ENCODE measurements at regions not wholly inside any gene's neighbourhood (a gene's known extent, or its start where the extent isn't known, plus 50 kb on each side); places are given as distances from the start of the nearest gene placed in this dataset.

DNA sequence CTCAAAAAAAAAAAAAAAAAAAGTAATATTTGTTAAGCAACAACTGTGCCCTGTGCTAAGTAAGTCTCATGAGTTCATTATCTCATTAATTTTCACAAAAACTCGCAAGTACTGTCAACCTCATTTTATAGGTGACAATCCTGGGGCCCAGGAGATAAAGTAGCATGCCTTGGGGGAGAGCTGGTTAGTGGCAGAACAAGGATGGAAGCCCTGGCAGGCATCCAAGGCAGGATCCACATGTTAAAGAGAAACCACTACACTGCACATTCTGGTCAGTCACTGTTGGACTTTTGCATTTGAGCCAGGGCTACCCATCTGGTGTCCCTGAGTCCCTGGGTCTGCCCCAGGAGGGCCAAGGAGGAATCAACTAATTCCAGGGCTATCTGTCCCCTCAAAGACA lies 54.6 kb downstream of the ZFP36L2 start:
- no peaks in the 10 kb centered on the region for H3K27me3 ChIP-seq (ENCODE audit: control insufficient read depth, insufficient read depth, low read length, poor library complexity, severe bottlenecking)
- H3K4me1 ChIP-seq (ENCODE audit: control insufficient read depth, insufficient read depth, low read length) = peaks cover 7% of the 10 kb centered on the region
- H3K4me3 ChIP-seq (ENCODE audit: insufficient read depth, low read depth, low read length) = no peak overlapping the region
- WGBS, 2 experiments = 91 to 95% methylated on average over 1 of the region's 1 CpG
- H3K36me3 ChIP-seq (ENCODE audit: control insufficient read depth, insufficient read depth, low read length) = no peaks in the 10 kb centered on the region
- H3K27ac ChIP-seq (ENCODE audit: insufficient read depth, low read depth, low read length, poor library complexity, severe bottlenecking) = no peak overlapping the region
- no peaks in the 10 kb centered on the region for H3K9me3 ChIP-seq (ENCODE audit: control insufficient read depth, low read length)

DNA sequence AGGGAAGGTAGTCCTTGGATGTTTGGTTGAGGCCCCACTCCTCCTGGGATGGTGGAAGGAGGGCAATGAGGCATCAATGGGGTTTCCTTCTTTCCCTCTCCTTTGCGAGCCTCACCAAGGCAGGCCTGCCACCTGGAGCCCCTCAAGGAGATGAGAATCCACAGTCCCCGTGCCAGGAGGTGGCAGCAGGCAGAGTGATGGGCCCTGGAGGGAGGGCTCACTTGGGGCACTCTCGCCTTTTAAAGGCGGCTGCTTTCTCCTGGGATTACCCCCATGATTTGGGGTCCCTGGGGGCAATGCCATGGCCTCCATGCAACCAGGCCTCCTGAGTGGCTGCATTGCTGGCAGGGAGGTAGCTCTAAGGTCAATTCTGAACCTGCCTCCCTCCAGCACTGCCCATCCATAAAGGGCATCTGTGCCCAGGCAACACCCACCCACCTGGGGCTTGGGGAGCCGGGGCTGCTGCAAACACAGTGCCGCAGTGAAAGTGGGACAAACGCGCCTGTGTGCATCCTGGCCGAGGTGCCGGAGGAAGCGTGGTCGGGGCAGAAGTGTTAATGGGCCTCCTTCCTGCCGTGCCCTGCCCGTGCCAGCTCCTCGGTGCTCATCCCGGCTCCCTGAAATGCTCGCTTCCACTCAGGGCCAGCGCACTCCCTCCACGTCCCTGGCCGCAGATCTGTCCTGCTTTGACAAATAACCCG lies 55.9 kb downstream of the ZFP36L2 start:
- no peak overlapping the region for H3K27ac ChIP-seq (ENCODE audit: insufficient read depth, low read depth, low read length, poor library complexity, severe bottlenecking)
- no peak overlapping the region for H3K4me3 ChIP-seq (ENCODE audit: insufficient read depth, low read depth, low read length)
- peaks cover 7% of the 10 kb centered on the region for H3K4me1 ChIP-seq (ENCODE audit: control insufficient read depth, insufficient read depth, low read length)
- H3K36me3 ChIP-seq (ENCODE audit: control insufficient read depth, insufficient read depth, low read length) = no peaks in the 10 kb centered on the region
- no peaks in the 10 kb centered on the region for H3K9me3 ChIP-seq (ENCODE audit: control insufficient read depth, low read length)
- no peaks in the 10 kb centered on the region for H3K27me3 ChIP-seq (ENCODE audit: control insufficient read depth, insufficient read depth, low read length, poor library complexity, severe bottlenecking)
- 94% methylated on average over 21 of the region's 21 CpGs for WGBS, 2 experiments

DNA sequence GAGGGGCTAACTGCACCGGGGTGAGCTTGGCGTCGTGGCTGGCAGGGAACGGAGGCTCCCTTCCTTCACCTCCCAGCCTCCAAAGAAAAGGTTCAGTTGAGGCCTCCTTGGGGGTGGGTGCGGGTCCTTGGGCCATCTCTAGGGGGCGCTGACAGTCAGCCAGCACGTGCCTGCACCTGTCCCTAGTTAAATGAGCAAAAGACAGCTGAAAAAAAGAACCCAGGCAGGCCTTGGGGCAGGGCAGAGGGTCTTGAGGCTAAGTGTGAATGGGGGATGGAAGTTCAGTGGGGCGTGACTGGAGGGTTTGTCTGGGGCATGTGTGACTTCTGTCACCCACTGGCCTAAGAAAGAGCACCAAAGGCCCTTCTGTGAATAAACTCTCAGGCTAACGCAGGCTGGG lies 56.4 kb downstream of the ZFP36L2 start:
- no peaks in the 10 kb centered on the region for H3K36me3 ChIP-seq (ENCODE audit: control insufficient read depth, insufficient read depth, low read length)
- H3K4me1 ChIP-seq (ENCODE audit: control insufficient read depth, insufficient read depth, low read length) = peaks cover 7% of the 10 kb centered on the region
- no peaks in the 10 kb centered on the region for H3K27me3 ChIP-seq (ENCODE audit: control insufficient read depth, insufficient read depth, low read length, poor library complexity, severe bottlenecking)
- no peak overlapping the region for H3K27ac ChIP-seq (ENCODE audit: insufficient read depth, low read depth, low read length, poor library complexity, severe bottlenecking)
- H3K9me3 ChIP-seq (ENCODE audit: control insufficient read depth, low read length) = no peaks in the 10 kb centered on the region
- 48 to 54% methylated on average over 9 of the region's 9 CpGs for WGBS, 2 experiments
- no peak overlapping the region for H3K4me3 ChIP-seq (ENCODE audit: insufficient read depth, low read depth, low read length)

DNA sequence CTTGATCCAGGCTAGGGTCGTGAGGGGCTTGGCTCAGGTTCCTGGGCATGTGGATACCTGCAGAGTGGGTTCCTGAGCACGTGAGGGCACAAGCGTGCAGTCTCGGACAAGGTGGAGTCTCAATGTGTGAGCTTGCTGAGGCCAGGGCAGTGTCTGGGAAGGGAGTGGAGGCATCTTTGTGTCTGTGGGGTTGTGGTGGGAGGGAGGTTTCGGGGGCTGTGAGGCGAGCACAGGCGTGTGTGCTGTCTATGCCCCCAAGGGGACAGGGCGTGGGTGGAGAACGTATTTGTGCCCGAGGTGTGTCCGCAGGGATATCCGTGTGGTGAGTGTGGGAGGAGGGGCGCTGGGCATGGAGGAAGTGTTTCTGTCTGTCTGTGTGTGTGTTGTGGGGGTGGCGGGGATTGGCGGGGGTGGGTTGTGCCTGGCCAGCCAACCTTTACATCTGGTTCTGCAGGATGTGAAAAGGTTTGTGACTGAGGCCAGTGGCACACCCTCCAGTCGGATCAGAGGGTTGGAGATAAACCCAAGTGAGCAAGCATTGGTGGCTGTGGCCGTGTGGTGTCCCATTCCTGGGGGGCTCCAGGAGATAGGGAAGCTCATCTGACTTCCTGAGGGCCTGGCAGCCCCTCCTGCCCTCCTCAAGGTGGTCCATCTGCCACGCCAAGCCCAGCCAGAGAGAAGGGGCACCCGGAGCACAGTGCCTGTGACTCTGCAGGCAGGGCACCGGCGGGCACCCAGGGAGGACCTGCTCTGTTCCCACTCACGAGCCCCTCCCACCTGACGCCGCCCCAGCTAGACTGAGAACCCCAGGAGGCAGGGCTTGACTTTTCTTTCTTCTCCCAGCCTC lies 57.1 kb downstream of the ZFP36L2 start:
- H3K4me1 ChIP-seq (ENCODE audit: control insufficient read depth, insufficient read depth, low read length) = peaks cover 7% of the 10 kb centered on the region
- H3K36me3 ChIP-seq (ENCODE audit: control insufficient read depth, insufficient read depth, low read length) = no peaks in the 10 kb centered on the region
- H3K4me3 ChIP-seq (ENCODE audit: insufficient read depth, low read depth, low read length) = no peak overlapping the region
- no peaks in the 10 kb centered on the region for H3K9me3 ChIP-seq (ENCODE audit: control insufficient read depth, low read length)
- 91 to 93% methylated on average over 24 of the region's 24 CpGs for WGBS, 2 experiments
- no peak overlapping the region for H3K27ac ChIP-seq (ENCODE audit: insufficient read depth, low read depth, low read length, poor library complexity, severe bottlenecking)
- H3K27me3 ChIP-seq (ENCODE audit: control insufficient read depth, insufficient read depth, low read length, poor library complexity, severe bottlenecking) = no peaks in the 10 kb centered on the region

DNA sequence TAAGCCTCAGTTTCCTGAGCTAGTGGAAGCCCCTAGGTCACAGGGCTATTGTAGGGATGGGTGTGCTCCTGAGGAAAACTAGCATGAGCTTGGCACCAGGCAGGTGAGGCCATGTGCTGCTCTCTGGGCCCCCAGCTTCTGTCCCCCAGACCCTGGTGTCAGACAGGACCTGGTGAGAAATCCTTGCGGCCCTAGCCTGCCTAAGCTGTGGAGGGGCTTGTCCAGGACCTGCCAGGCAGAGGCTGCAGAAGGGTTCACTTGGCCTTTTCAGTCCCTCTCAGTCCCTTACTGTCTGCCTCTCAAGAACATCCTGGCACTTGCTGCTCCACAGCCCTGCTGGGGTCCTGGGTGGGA lies 58.4 kb downstream of the ZFP36L2 start:
- peaks cover 7% of the 10 kb centered on the region for H3K4me1 ChIP-seq (ENCODE audit: control insufficient read depth, insufficient read depth, low read length)
- H3K27ac ChIP-seq (ENCODE audit: insufficient read depth, low read depth, low read length, poor library complexity, severe bottlenecking) = no peak overlapping the region
- H3K27me3 ChIP-seq (ENCODE audit: control insufficient read depth, insufficient read depth, low read length, poor library complexity, severe bottlenecking) = no peaks in the 10 kb centered on the region
- WGBS, 2 experiments = 85 to 89% methylated on average over 1 of the region's 1 CpG
- no peaks in the 10 kb centered on the region for H3K9me3 ChIP-seq (ENCODE audit: control insufficient read depth, low read length)
- no peaks in the 10 kb centered on the region for H3K36me3 ChIP-seq (ENCODE audit: control insufficient read depth, insufficient read depth, low read length)
- H3K4me3 ChIP-seq (ENCODE audit: insufficient read depth, low read depth, low read length) = no peak overlapping the region

DNA sequence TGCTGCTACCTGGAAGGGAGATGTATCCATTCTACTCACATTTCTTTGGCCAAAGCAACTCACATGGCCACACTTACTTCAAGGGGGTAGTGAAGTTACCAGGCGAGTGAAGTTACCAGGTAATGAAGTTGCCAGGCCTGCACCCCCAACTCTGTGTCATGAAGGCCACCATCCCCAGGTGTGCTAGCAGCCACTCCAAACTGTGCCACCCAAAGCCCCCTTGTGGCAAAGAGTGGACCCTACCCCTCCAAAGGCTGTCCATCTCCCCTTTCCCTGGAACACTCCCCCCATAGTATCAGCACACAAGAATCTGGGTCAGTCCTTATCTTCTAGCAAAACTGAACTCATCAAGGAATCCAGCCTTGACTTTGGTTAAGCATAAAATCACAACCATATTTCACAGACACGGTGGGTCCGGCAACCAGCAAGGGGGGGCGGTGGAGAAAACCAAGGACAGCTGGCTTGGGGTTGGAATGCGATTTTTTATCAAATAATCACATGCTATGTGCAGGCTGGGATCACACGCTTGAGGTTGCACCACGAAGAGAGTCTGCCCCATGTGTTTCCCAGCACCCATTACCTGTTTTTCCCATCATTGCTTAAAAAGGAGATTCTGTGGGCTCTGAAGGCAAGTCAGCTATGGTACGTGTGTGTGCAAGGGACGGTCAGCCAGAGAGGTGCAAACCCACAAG lies 60.9 kb downstream of the ZFP36L2 start:
- no peaks in the 10 kb centered on the region for H3K27me3 ChIP-seq (ENCODE audit: control insufficient read depth, insufficient read depth, low read length, poor library complexity, severe bottlenecking)
- WGBS, 2 experiments = 96% methylated on average over 9 of the region's 9 CpGs
- H3K4me1 ChIP-seq (ENCODE audit: control insufficient read depth, insufficient read depth, low read length) = peaks cover 7% of the 10 kb centered on the region
- no peaks in the 10 kb centered on the region for H3K9me3 ChIP-seq (ENCODE audit: control insufficient read depth, low read length)
- H3K27ac ChIP-seq (ENCODE audit: insufficient read depth, low read depth, low read length, poor library complexity, severe bottlenecking) = no peak overlapping the region
- no peak overlapping the region for H3K4me3 ChIP-seq (ENCODE audit: insufficient read depth, low read depth, low read length)
- no peaks in the 10 kb centered on the region for H3K36me3 ChIP-seq (ENCODE audit: control insufficient read depth, insufficient read depth, low read length)

DNA sequence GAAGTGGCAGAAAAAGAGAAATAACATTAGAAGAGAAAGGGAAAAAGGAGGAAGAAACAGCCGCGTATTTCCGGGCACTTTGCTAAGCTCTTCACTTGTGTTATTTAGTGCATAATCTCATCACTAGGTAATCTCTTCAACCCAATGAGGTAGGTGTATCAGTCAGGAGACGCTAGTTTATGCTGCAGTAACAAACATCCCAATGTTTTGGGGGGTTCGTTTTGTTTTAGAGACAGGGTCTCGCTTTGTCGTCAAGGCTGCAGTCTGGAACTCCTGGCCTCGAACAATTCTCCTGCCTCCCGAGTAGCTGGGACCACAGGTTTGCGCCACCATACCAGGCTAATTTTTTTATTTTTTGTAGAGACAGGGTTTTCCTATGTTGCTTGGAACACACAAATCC lies 61.7 kb downstream of the ZFP36L2 start:
- WGBS, 2 experiments = 93 to 94% methylated on average over 10 of the region's 10 CpGs
- H3K27me3 ChIP-seq (ENCODE audit: control insufficient read depth, insufficient read depth, low read length, poor library complexity, severe bottlenecking) = no peaks in the 10 kb centered on the region
- no peak overlapping the region for H3K4me3 ChIP-seq (ENCODE audit: insufficient read depth, low read depth, low read length)
- no peaks in the 10 kb centered on the region for H3K9me3 ChIP-seq (ENCODE audit: control insufficient read depth, low read length)
- peaks cover 7% of the 10 kb centered on the region for H3K4me1 ChIP-seq (ENCODE audit: control insufficient read depth, insufficient read depth, low read length)
- H3K27ac ChIP-seq (ENCODE audit: insufficient read depth, low read depth, low read length, poor library complexity, severe bottlenecking) = no peak overlapping the region
- H3K36me3 ChIP-seq (ENCODE audit: control insufficient read depth, insufficient read depth, low read length) = no peaks in the 10 kb centered on the region

DNA sequence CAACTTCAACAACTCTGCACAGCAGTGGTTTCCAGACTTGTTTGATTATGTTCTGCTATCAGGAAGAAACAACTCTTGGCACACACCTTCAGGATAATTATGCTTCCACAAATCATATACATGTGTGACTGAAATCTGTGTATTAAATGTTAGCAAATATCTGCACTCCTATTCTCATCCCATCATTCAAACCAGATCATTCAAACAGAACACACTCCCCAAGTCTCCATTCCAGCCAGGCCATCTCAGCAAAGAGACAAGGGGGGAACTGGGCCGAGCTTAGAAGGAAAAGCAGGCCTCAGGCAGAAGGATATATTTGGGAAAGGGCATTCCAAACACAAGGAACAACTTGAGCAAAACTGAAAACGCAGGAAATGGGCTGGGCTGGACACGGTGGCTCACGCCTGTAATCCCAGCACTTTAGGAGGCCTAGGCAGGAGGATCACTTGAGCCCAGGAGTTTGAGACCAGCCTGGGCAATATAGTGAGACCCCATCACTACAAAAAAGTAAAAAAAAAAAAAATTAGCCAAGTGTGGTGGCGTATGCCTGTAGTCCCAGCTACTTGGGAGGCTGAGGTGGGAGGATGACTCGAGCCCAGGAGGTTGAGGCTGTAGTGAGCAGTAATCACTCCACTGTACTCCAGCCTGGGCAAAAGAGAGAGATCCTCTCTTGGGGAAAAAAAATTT lies 62.7 kb downstream of the ZFP36L2 start:
- peaks cover 2% of the 10 kb centered on the region for H3K4me1 ChIP-seq (ENCODE audit: control insufficient read depth, insufficient read depth, low read length)
- H3K9me3 ChIP-seq (ENCODE audit: control insufficient read depth, low read length) = no peaks in the 10 kb centered on the region
- 88 to 92% methylated on average over 6 of the region's 6 CpGs for WGBS, 2 experiments
- no peak overlapping the region for H3K4me3 ChIP-seq (ENCODE audit: insufficient read depth, low read depth, low read length)
- no peak overlapping the region for H3K27ac ChIP-seq (ENCODE audit: insufficient read depth, low read depth, low read length, poor library complexity, severe bottlenecking)
- no peaks in the 10 kb centered on the region for H3K36me3 ChIP-seq (ENCODE audit: control insufficient read depth, insufficient read depth, low read length)
- no peaks in the 10 kb centered on the region for H3K27me3 ChIP-seq (ENCODE audit: control insufficient read depth, insufficient read depth, low read length, poor library complexity, severe bottlenecking)

DNA sequence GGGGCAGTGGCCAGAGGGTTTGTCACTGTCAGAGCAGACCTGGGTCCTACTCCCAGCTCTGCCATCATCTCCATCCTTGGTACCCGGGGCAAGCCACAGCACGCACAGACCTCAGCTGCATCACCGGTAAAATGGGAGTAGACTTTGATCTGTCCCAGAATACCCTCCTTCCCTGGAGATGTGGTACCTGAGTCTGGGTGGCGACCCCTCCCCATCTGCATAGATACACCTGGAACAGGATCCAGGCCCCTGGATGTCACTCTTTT lies 64.0 kb downstream of the ZFP36L2 start:
- Histone ChIP-seq H3K9me3 (ENCODE audit: control insufficient read depth, low read length) (no peaks in the 10 kb centered on the region), H3K27me3 (ENCODE audit: control insufficient read depth, insufficient read depth, low read length, poor library complexity, severe bottlenecking) (no peaks in the 10 kb centered on the region), H3K4me1 (ENCODE audit: control insufficient read depth, insufficient read depth, low read length) (peaks cover 13% of the 10 kb centered on the region), H3K27ac (ENCODE audit: insufficient read depth, low read depth, low read length, poor library complexity, severe bottlenecking) (no peak overlapping the region), H3K36me3 (ENCODE audit: control insufficient read depth, insufficient read depth, low read length) (no peaks in the 10 kb centered on the region), H3K4me3 (ENCODE audit: insufficient read depth, low read depth, low read length) (no peak overlapping the region)
- WGBS, 2 experiments = 95 to 96% methylated on average over 4 of the region's 4 CpGs
